GM21360 (cell line): ENCODE measurements at regions not wholly inside any gene's neighbourhood (a gene's known extent, or its start where the extent isn't known, plus 50 kb on each side); places are given as distances from the start of the nearest gene placed in this dataset.

Source experiments
- ATAC-seq: cut with Tn5 transposase; IDR thresholded peaks from one replicate; pipeline ENCODE4 v1.9.1; 2021; ENCODE audit warnings: mild to moderate bottlenecking, moderate library complexity; ENCODE audit not compliant: unreplicated experiment

- ATAC-seq, result no peak
Measured at GRCh38 chr10:57222603-57223002, 861.5 kb upstream of the ZWINT start.

DNA sequence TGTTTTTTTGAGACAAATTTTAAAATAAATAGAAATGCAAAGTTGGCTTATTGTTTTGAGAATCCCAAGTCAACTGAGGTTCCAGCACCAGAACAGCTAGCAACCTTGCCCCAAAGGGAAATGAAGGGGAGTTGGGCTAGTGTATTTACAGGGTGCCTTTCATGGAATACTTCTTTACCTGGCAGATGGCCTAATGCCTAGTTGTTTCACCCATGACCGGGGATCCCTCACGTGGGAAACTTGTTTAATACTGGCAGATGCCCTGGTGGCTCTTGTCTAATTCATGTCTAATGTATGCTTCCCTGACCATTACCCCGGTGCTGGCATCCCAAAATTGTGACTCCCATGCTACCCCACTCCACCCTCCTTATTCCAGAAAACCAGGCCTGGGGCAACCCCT, 861.1 kb upstream of the ZWINT start:
- no peak for ATAC-seq

- ATAC-seq, result no peak
Measured at GRCh38 chr10:57221674-57222073, 860.6 kb upstream of the ZWINT start.

DNA sequence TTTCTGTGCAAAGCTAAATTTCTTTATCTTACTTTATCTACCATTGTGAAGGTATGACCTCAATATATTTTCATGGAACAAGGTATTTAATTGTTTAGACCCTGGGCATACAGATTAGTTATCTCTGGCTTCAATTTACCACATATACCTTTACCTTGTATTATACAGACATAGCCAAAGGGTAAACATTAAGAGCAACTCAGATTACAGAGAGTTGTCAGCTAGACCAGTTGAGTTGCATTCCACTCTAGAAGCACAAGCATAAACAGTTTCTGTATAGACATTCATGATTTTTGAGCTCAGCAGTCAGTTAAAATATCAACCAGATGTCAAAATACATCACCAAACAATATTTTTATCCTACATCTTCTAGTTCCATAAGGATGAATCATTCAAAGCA, 857.3 kb upstream of the ZWINT start:
- ATAC-seq, result no peak

DNA sequence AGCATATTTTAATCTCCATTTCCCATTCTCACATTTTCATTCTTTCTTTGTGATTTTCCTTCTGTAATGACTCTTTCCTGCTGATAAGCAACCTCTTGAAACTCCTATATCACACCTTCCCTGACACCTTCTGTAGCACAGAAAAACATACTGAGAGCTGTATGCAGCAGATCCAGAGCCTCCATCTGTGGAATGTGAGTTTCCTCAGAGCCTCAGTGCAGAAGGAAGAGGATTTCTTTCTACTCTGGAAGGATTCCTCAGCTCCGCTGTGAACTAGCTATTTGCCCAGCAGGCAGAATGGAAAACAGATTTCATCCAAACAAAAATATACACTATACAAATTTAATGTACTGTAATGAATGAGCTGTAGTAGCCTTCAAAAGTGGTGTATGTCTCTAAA, 841.3 kb upstream of the ZWINT start:
- no peak for ATAC-seq

GRCh38 chr10:57188846-57189245, 827.8 kb upstream of the ZWINT start:
- ATAC-seq, result no peak

DNA sequence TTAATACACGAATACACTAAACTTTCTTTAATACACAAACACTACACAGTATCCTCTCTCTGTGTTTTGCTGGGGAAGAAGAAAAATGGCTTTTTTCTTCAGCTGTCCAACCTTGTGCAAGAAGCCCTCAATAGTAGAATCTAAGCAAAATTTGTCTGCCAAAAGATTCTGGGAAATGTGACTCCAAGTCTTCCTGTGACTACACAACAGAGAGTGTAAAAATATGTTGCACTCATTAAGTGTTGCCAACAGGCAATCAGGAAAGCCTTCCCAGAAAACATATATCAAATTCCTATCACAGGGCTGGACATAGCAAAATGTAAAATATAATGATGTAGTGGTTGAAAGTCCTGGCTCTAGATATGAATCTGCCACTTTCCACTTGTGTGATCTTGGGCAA, 825.1 kb upstream of the ZWINT start:
- no peak for ATAC-seq

DNA sequence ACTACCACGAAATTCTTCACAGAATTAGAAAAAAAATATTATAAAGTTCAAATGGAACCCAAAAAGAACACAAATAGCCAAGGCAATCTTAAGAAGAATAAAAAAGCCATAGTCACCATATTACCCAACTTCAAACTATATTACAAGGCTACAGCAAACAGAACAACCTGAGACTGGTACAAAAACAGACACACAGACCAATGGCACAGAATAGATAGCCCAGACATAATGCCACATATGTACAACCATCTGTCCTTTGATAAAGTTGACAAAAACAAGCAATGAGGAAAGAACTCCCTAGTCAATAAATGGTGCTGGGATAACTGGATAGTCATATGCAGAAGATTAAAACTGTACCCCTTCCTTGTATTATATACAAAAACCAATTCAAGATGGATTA, 808.5 kb upstream of the ZWINT start:
- ATAC-seq, result no peak

DNA sequence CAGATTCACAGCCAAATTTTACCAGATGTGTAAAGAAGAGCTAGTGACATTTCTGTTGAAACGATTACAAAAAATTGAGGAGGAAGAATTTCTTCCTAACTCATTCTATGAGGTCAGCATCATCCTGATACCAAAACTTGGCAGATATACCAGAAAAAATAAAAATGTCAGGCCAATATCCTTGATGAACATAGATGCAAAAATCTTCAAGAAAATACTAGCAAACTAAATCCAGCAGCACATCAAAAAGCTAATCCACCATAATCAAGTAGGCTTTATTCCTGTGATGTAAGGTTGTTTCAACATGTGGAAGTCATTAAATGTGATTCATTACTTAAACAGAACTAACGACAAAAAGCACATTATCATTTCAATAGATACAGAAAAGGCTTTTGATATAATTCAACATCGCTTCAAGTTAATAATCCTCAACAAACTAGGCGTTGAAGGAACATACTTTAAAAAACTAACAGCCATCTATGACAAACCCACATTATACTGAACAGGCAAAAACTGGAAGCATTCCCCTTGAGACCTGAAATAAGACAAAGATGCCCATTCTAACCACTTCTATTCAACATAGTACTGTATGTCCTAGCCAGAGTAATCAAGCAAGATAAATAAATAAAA, 807.7 kb upstream of the ZWINT start:
- ATAC-seq, result no peak

- ATAC-seq, result no peak
Measured at GRCh38 chr10:57165671-57166070, 804.6 kb upstream of the ZWINT start.

- no peak for ATAC-seq
Measured at GRCh38 chr10:57162231-57162630, 801.2 kb upstream of the ZWINT start.

DNA sequence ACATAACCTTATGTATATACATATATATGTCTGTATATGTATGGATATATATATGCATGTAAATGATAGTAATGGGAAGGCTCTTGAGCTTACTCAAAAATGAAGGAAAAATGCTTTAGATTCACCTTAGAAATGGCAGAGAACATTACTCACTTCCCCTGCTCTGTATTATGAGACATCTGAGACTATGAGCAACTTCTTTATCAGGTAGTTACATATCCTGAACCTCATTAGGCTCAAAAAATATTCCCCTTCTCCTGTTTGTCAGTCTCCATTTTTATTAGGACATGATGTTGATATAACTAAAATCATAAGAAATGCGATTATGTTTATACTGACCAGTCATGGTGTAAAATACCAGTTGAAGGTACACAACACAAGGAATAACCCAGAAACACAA, 800.1 kb upstream of the ZWINT start:
- no peak for ATAC-seq

DNA sequence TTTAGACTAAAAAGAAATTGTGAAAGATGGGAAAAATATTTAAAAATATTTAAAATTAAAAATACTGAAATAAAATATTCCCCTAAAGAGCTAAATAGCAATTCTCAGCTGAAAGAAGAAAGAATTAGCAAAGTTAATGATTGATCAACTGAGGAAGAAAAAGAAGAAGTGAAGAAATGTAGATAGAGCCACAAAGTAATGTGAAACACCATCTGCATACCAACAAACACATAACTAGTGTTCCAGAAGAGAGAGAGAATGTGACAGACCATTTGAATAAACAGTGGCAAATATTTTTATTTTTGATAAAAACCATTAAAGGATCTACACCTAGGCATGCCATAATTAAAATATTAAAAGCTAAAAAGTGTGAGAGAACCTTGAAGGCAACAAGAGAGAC, 784.5 kb upstream of the ZWINT start:
- ATAC-seq, result no peak

- ATAC-seq, result no peak
Measured at GRCh38 chr10:57142925-57143576, 782.0 kb upstream of the ZWINT start.

DNA sequence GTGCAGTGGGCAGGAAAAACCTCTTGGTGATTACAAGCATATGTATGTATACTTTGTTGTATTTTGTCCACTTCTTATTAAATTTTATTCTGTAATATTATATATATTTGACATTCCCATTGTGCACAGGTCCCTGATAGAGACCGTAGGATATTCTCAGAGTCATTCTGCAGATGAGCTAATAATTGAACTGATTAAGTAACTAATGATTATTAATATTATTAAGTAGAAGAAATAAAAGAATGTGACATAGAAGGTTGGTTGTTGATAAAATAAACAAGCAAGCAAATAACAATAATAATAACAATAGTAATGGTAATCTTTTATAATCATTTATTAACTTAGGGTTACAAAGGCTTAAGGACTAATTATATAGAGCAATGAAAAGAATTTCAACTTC, 780.6 kb upstream of the ZWINT start:
- no peak for ATAC-seq

GRCh38 chr10:57119684-57120083, 758.6 kb upstream of the ZWINT start:
- ATAC-seq, result no peak

- ATAC-seq, result no peak
Measured at GRCh38 chr10:57113545-57113944, 752.5 kb upstream of the ZWINT start.

DNA sequence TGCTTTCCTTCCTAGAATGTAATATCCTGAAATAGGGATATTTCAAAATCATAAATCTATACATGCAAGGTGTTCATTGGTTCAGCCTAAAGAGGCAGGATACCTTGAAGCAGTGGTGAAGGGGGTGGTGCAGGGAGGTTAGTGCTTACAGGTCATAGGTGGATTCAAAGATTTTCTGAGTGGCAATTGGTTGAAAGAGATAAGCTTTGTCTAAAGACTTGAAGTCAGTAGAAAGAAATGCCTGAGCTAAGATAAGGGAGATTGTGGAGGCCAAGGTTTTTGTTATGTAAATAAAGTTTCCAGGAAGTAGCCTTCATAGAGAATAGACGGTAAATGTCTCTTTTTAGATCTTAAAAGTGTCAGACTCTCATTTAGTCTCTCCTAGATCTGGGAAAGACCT, 741.2 kb upstream of the ZWINT start:
- ATAC-seq, result no peak

GRCh38 chr10:57098146-57098545, 737.1 kb upstream of the ZWINT start:
- no peak for ATAC-seq

- no peak for ATAC-seq
Measured at GRCh38 chr10:57096044-57096443, 735.0 kb upstream of the ZWINT start.

DNA sequence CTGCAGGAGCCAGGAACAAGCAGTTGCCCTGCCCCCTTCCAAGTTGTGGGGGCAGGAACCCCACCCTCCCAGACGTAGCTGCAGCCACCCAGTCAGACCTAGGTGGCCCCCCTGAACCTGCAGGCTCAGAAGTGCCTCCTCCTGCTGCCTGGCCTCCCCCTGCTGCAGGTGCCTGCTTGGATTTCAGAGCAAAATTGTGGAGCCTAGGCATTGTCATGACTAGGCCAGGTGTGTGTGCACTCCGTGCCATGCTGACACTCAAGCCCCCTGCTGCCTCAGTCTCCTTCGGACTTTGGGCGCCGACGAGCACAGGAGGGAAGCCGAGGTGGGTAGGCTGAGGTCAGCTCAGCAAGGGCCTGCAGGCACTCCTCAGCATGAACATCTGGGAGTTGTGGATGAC, 733.9 kb upstream of the ZWINT start:
- ATAC-seq, result no peak

- no peak for ATAC-seq
Measured at GRCh38 chr10:57094083-57094482, 733.0 kb upstream of the ZWINT start.

GRCh38 chr10:57053530-57053929, 692.5 kb upstream of the ZWINT start:
- no peak for ATAC-seq
